K562 (cell line): ENCODE measurements at regions not wholly inside any gene's neighbourhood (a gene's known extent, or its start where the extent isn't known, plus 50 kb on each side); places are given as distances from the start of the nearest gene placed in this dataset.

Source experiments
- CC2D1A ChIP-seq: fragments of 450-650 bp; IDR thresholded peaks from 2 replicates; pipeline ENCODE4 v1.6.1; 2017; ENCODE audit warnings: mild to moderate bottlenecking
- IRF2 ChIP-seq: sonication (generic); formaldehyde crosslinking; IDR thresholded peaks from 2 replicates; pipeline ENCODE4 v1.8.1; 2022; ENCODE audit warnings: mild to moderate bottlenecking, missing genetic modification reagents
- NFE2L1 ChIP-seq: fragments of 450-650 bp; IDR thresholded peaks from 2 replicates; pipeline ENCODE4 v1.6.1; 2016; ENCODE audit warnings: missing genetic modification characterization, low read depth, mild to moderate bottlenecking, missing compliant biosample characterization, moderate library complexity, borderline replicate concordance
- NRF1 ChIP-seq, 2 experiments: fragments of 450-650 bp; IDR thresholded peaks in 1 of 2; conservative IDR thresholded peaks in 1 of 2; 2 replicates each; pipeline ENCODE4 v1.6.1; 2014; ENCODE audit warnings: mild to moderate bottlenecking in 2 of 2

DNA sequence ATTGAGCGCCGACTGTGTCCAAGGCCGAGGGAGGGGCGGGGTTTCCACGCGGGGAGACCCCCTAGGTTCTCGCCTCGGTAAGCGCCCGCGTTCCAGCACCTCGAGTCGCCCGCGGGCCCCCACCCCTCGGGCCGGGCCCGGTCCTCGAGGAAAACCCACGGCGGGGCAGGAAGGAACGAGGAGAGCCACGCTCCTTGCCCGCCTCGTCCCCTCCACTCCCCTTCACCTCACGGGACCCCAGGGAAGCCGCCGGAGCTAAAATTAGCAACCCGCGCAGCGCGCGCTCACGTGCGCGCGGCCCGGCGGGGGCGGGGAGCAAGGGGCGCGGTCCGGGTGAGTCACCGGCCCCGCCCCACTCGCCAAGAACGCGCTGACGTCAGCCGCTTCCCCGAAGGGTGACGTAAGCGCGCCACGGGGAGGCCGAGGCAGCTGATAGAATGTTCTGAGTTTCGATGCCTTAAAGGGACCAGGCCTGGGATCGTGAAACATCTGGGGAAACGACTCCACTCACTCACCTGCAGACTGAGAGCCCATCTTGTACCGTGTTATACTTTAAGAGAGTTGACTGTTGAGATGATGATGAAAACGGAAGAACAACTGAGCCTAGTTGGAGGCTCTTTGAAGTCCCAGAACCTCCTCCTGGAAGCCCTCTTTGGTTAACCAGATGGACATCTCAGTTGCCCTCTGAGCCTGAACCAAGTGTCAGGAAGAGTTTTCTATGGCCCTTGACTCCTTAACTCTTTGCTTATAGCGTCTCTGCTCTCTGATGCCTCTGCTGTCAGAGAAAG lies 49.7 kb upstream of the ATF3 start:
- TF ChIP-seq NRF1 (conservative IDR thresholded peaks at IDR 0.05 in 1 of 2, IDR thresholded peaks at IDR 0.05 in 1 of 2) (peak; percentile 87 to 89), NFE2L1 (tag) (no peak), CC2D1A (peak; percentile 90), IRF2 (no peak)
